Left renal pelvis (tissue), 4 donors: ENCODE measurements at regions not wholly inside any gene's neighbourhood (a gene's known extent, or its start where the extent isn't known, plus 50 kb on each side); places are given as distances from the start of the nearest gene placed in this dataset.

Experiments
- DNase-seq, 4 donors: peaks; one replicate each; pipeline ENCODE4 v3.0.0-alpha.2; 2013; ENCODE audit warnings: low read depth in 4 of 4, low spot score in 3 of 4

DNA sequence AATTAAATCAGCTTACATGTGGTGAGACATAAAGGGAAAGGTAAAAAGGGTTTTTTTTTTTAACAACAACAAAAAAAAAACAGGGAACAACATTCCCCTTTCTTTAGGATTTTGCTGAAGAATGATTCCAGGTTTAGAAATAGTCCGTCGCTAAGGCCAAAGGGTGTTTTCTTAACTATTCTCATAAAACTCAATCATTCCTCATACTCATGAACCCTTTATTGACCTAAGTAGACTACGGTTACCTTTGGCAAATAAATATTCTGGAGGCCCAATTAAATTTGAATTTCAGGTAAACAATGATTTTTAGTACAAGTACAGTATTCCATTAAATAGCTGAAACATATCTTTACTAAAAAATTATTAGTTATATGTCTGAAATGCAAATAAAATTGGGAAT lies 55.6 kb upstream of the CCNG1 start:
- DNase-seq = no peak

DNA sequence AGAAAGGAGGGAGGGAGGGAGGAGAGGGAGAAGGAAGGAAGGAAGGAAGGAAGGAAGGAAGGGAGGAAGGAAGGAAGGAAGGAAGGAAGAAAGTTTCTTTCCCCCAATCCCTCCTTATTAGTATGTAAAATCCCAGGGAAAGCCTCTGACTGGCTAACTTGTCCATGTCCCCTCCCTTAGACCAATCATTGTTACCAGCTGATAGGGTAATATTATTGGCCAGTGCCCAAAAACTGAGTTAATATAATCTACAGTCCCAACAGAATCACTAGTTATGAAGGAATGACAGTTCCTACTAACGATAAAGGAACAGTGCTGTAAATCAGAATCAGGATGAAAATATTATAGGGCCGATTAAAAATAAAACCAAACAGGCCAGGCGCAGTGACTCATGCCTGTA lies 53.6 kb upstream of the CCNG1 start:
- DNase-seq = no peak

DNA sequence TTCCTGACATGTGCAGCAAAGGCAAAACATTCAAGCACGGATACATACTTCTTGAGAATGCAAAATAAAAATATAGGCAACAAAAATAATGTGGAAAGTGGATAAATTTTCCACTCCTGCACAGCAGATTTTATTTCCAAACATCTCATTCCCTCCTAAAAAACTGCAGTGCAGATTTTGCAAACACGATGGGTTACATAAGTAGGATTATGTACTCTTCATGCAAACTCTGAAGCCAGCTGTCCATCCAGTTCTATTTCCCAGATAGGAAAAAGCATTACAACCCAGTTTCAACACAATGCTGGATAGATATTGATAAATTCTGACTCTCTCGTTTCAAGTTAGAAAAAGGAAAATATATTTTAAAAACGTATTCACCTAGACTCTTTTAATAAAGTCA lies 52.7 kb upstream of the CCNG1 start:
- DNase-seq = no peak

DNA sequence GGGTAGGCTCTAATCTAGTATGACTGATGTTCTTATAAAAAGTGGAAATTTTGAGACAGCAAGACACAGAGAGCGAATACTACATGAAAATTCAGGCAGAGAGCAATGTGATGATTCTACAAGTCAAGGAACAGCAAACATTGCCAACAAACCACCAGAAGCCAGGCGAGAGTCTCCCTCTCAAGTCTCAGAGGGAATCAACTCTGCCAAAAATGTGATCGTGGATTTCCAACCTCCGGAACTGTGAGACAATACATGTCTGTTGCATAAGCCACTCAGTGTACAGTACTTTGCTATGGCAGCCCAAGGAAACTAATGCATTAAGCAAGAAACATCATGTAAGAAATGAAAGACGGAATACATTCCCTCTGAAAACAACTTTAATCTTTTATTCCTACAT lies 52.1 kb upstream of the CCNG1 start:
- no peak for DNase-seq

DNA sequence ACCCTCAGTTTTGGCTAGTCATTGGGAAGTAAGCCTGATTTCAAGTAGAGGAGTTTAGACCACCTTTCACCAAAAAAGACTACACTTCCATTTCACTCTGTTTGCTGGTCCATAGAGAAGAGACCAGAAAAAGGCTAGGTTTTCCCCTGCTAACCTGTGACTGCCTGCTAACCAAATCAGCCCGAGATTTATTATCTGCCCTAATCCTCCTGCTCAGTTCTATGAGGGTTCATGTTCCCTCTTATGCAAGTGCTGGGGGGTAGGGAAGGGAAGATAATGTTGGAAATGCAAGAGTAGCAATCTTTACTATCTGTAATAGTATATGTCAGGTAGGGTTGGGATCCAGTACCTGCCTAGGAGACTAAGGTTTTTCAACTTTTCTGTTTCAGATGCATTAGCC lies 51.6 kb upstream of the CCNG1 start:
- DNase-seq = no peak

DNA sequence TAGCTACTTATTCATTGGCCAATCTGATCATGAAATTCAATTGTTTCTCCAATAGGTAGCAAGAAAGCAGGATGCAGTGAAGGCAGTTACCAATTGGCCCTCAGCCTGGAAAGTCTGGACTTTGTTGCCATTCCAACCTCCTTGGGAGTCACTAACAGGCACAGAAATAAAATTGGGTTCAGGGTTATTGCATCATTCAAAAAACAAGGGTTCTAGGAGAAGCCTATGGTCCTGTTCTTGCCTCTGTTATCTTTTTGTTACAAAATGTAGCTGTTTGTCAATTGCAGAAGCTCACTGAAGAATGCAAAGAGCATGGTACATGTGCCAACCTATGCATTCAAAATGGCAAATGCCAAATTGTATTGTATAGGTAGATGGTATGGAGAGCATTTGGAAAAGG lies 51.0 kb upstream of the CCNG1 start:
- DNase-seq = no peak

DNA sequence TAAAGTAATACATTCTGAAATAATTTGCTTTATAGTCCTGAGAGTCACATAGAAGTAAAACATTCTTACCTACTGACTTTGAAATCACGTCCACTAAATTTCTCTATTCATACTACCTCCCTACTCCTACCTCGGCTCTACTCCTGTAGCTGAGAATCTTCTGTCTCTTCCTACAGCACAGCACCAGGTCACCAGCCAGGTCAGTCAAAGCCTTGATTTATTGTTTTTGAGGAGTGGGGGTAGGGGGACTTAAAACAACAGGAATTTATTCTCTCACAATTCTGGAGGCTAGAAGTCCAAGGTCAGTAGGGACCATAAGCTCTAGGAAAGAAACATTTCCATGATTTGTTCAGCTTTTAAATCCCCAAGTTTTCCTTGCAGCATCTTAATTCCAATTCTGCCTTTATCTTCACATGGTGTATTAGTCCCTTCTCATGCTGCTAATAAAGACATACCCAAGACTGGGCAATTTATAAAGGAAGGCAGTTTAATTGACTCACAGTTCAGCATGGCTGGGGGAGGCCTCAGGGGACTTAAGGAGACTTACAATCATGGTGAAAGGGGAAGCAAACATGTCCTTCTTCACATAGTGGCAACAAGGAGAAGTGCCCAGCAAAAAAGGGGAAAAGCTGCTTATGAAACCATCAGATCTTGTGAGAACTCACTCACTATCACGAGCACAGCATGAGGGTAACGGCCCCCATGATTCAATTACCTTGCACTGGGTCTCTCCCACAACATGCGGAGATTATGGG lies 49.6 kb upstream of the CCNG1 start:
- no peak for DNase-seq
